Adrenal gland (tissue), 5 donors: ENCODE measurements at regions not wholly inside any gene's neighbourhood (a gene's known extent, or its start where the extent isn't known, plus 50 kb on each side); places are given as distances from the start of the nearest gene placed in this dataset.

Experiments
- CTCF ChIP-seq, 6 experiments: fragments of 450-650 bp in 4 of 6; fragments of 200-600 bp in 2 of 6; sonication (generic) in 1 of 6; IDR thresholded peaks; 1 replicate in 5 of 6; 2 replicates in 1 of 6; pipeline versions ENCODE4 v1.5.1 to v1.8.0; 2016 to 2021; ENCODE audit warnings: antibody characterized with exemption in 6 of 6, mild to moderate bottlenecking in 2 of 6, moderate library complexity in 1 of 6
- POLR2A ChIP-seq, 2 donors: fragments of 450-650 bp; IDR thresholded peaks; one replicate each; pipeline ENCODE4 v1.6.1; 2017; ENCODE audit warnings: antibody characterized with exemption in 2 of 2, mild to moderate bottlenecking in 2 of 2, moderate library complexity in 1 of 2
- donor health status: DM: no; HTN: no; CAD: no.

GRCh38 chr10:8326396-8327139, 272.1 kb downstream of the GATA3 start:
- TF ChIP-seq POLR2A (IDR thresholded peaks at IDR 0.05) (no peak), CTCF (IDR thresholded peaks at IDR 0.05) (no peak)
